ENCODE measurements at regions not wholly inside any gene's neighbourhood (a gene's known extent, or its start where the extent isn't known, plus 50 kb on each side); places are given as distances from the start of the nearest gene placed in this dataset.

- no peak for TF ChIP-seq POLR2A (IDR thresholded peaks at IDR 0.05; ENCODE audit: low read depth, low read length)
- TF ChIP-seq EZH2 (IDR thresholded peaks at IDR 0.05; ENCODE audit: borderline replicate concordance, low read depth, low read length, severe bottlenecking): no peak
- TF ChIP-seq, protein P1, sequence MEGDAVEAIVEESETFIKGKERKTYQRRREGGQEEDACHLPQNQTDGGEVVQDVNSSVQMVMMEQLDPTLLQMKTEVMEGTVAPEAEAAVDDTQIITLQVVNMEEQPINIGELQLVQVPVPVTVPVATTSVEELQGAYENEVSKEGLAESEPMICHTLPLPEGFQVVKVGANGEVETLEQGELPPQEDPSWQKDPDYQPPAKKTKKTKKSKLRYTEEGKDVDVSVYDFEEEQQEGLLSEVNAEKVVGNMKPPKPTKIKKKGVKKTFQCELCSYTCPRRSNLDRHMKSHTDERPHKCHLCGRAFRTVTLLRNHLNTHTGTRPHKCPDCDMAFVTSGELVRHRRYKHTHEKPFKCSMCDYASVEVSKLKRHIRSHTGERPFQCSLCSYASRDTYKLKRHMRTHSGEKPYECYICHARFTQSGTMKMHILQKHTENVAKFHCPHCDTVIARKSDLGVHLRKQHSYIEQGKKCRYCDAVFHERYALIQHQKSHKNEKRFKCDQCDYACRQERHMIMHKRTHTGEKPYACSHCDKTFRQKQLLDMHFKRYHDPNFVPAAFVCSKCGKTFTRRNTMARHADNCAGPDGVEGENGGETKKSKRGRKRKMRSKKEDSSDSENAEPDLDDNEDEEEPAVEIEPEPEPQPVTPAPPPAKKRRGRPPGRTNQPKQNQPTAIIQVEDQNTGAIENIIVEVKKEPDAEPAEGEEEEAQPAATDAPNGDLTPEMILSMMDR (IDR thresholded peaks at IDR 0.05; ENCODE audit: extremely low read depth in 1 of 2, insufficient read depth in 1 of 2, low read depth in 1 of 2, low read length in 2 of 2): no peak
- no peak for TF ChIP-seq GATA2 (IDR thresholded peaks at IDR 0.05; ENCODE audit: insufficient read depth, insufficient read length, low read depth, low read length)
- TF ChIP-seq JUN (IDR thresholded peaks at IDR 0.05; ENCODE audit: borderline replicate concordance, insufficient read depth, insufficient read length, low read depth): no peak
- TF ChIP-seq POLR2AphosphoS5 (IDR thresholded peaks at IDR 0.05; ENCODE audit: insufficient read depth, low read depth, low read length): no peak
- TF ChIP-seq, protein P2, sequence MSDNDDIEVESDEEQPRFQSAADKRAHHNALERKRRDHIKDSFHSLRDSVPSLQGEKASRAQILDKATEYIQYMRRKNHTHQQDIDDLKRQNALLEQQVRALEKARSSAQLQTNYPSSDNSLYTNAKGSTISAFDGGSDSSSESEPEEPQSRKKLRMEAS (IDR thresholded peaks at IDR 0.05; ENCODE audit: insufficient read depth, insufficient read length): no peak
Measured at GRCh38 chr9:80720579-80720978, 968.8 kb downstream of the TLE1 start.
